GM12878 (cell line): ENCODE measurements at regions not wholly inside any gene's neighbourhood (a gene's known extent, or its start where the extent isn't known, plus 50 kb on each side); places are given as distances from the start of the nearest gene placed in this dataset.

Source experiments
- ATAC-seq: fragments of 200-7000 bp; cut with Tn5 transposase; 3 replicates; pipeline ENCODE4 v1.9.1; 2020; ENCODE audit warnings: mild to moderate bottlenecking, moderate library complexity
- BruUV-seq: library from RNA; stranded (reverse); fragments of 400-500 nt; replicated peaks from 2 replicates; lab custom pipeline; 2021; lab: Mats Ljungman, UMichigan
- CTCF ChIA-PET: fragments of 300-600 bp; sonication (Branson Sonifier 250); formaldehyde crosslinking; extraction: SDS; loops from one replicate; lab custom pipeline; 2021; ENCODE audit warnings: inconsistent platforms; lab: Yijun Ruan, JAX
- POLR2A ChIA-PET: fragments of 350-600 bp; formaldehyde crosslinking; extraction: SDS; loops from one replicate; lab custom pipeline; 2021; ENCODE audit warnings: inconsistent platforms; lab: Charles Lee
- RAD21 ChIA-PET: fragments of 300-600 bp; sonication (Branson Sonifier 250); formaldehyde crosslinking; loops from one replicate; lab custom pipeline; 2023; ENCODE audit warnings: antibody characterized with exemption; ENCODE audit not compliant: unreplicated experiment; lab: Charles Lee
- SMC1A ChIA-PET: fragments of 300-600 bp; sonication (Branson Sonifier 250); formaldehyde crosslinking; loops from one replicate; lab custom pipeline; 2023; ENCODE audit not compliant: unreplicated experiment, uncharacterized antibody; lab: Charles Lee
- DNase-seq: peaks from one replicate; pipeline ENCODE4 v3.0.0-alpha.2; 2011; ENCODE audit warnings: low read depth, low spot score
- FAIRE-seq: peaks from 3 replicates; lab custom pipeline; 2011; peaks lifted over from hg19 to GRCh38; lab: Jason Lieb, UNC
- H2AFZ ChIP-seq: 2 replicates; pipeline ENCODE4 v1.6.0; 2011; ENCODE audit warnings: low read depth, low read length, control low read depth; ENCODE audit not compliant: control insufficient read depth
- H3K27ac ChIP-seq: 2 replicates; pipeline ENCODE4 v1.5.1; 2011; ENCODE audit warnings: control low read depth; ENCODE audit not compliant: control insufficient read depth, insufficient read depth
- H3K27me3 ChIP-seq, 2 experiments: replicated peaks in 1 of 2; 2 replicates each; pipeline versions ENCODE4 v1.6.0 to v1.6.1; 2011; ENCODE audit warnings: low read length in 1 of 2; ENCODE audit not compliant: control insufficient read depth in 2 of 2, insufficient read depth in 2 of 2
- H3K36me3 ChIP-seq, 2 experiments: 2 replicates each; pipeline ENCODE4 v1.5.1; 2011; ENCODE audit warnings: low read length in 1 of 2; ENCODE audit not compliant: control insufficient read depth in 2 of 2, insufficient read depth in 2 of 2
- H3K4me1 ChIP-seq: 2 replicates; pipeline ENCODE4 v1.6.1; 2011; ENCODE audit warnings: mild to moderate bottlenecking, low read length, moderate library complexity, mixed read lengths; ENCODE audit not compliant: control insufficient read depth, insufficient read depth
- H3K4me2 ChIP-seq: 2 replicates; pipeline ENCODE4 v1.6.0; 2011; ENCODE audit warnings: control low read depth; ENCODE audit not compliant: control insufficient read depth, insufficient read depth
- H3K4me3 ChIP-seq: fragments of 200-600 bp; sonication (generic); 2 replicates; pipeline ENCODE4 v1.5.1; 2016
- H3K79me2 ChIP-seq: 2 replicates; pipeline ENCODE4 v1.6.0; 2011; ENCODE audit warnings: low read length; ENCODE audit not compliant: control insufficient read depth, insufficient read depth
- H3K9ac ChIP-seq: 2 replicates; pipeline ENCODE4 v1.8.0; 2011; ENCODE audit warnings: low read length, control low read depth, mixed read lengths; ENCODE audit not compliant: control insufficient read depth, insufficient read depth
- H3K9me3 ChIP-seq: replicated peaks from 3 replicates; pipeline ENCODE4 v1.5.1; 2011; ENCODE audit warnings: mild to moderate bottlenecking, low read length; ENCODE audit not compliant: control insufficient read depth, insufficient read depth
- H4K20me1 ChIP-seq: 2 replicates; pipeline ENCODE4 v1.6.0; 2011; ENCODE audit not compliant: control insufficient read depth, insufficient read depth
- DPF2 ChIP-seq: fragments of 450-650 bp; IDR thresholded peaks from 2 replicates; pipeline ENCODE4 v1.6.1; 2017; ENCODE audit warnings: mild to moderate bottlenecking
- IRF3 ChIP-seq: fragments of 450-650 bp; IDR thresholded peaks from 2 replicates; pipeline ENCODE4 v1.6.1; 2014; ENCODE audit warnings: mild to moderate bottlenecking
- RB1 ChIP-seq: fragments of 450-650 bp; formaldehyde crosslinking; IDR thresholded peaks from 2 replicates; pipeline ENCODE4 v1.6.1; 2017; ENCODE audit warnings: mild to moderate bottlenecking, borderline replicate concordance
- TCF7 ChIP-seq: IDR thresholded peaks from 2 replicates; pipeline ENCODE4 v1.6.1; 2014; ENCODE audit warnings: antibody characterized with exemption, borderline replicate concordance
- ZNF622 ChIP-seq: fragments of 450-650 bp; IDR thresholded peaks from 2 replicates; pipeline ENCODE4 v1.6.1; 2017; ENCODE audit warnings: mild to moderate bottlenecking, inconsistent platforms
- ZNF687 ChIP-seq: fragments of 450-650 bp; IDR thresholded peaks from 2 replicates; pipeline ENCODE4 v1.6.1; 2017; ENCODE audit warnings: mild to moderate bottlenecking, moderate library complexity
- WGBS: methylation state at CpG from one replicate; pipeline ENCODE4 v1.1.6; 2016; ENCODE audit warnings: low lambda C conversion rate; ENCODE audit not compliant: insufficient replicate concordance, insufficient coverage; ENCODE audit errors: missing lambda C conversion rate; 5-methylcytosine and 5-hydroxymethylcytosine counted together
- in situ Hi-C: fragments of 300-500 bp; cut with MboI; formaldehyde crosslinking; loops from 9 replicates; pipeline ENCODE4 v1.14.3; 2018; ENCODE audit warnings: mixed read lengths
- intact Hi-C: fragments of 100-400 bp; cut with micrococcal nuclease; formaldehyde crosslinking; loops from one replicate; pipeline ENCODE4 v1.14.2; 2022; ENCODE audit not compliant: unreplicated experiment

- H3K36me3 ChIP-seq = no peaks in the 10 kb centered on the region
- no peak overlapping the region for H3K9ac ChIP-seq
- no peak for ATAC-seq
- no peaks in the 10 kb centered on the region for H3K27me3 ChIP-seq
- no peaks in the 10 kb centered on the region for H3K79me2 ChIP-seq
- in situ Hi-C loops = no loop called here
- FAIRE-seq = no peak
- SMC1A ChIA-PET = no interaction called here
- no peak for TF ChIP-seq RB1
- no peak for TF ChIP-seq DPF2
- no peak for TF ChIP-seq TCF7
- no peak for TF ChIP-seq IRF3
- no peak for TF ChIP-seq ZNF687
- no peak for TF ChIP-seq ZNF622
- TF ChIP-seq, all 136 proteins: peak for 0
- DNase-seq = no peak
- POLR2A ChIA-PET = no interaction called here
- Histone ChIP-seq H3K4me1 (no peaks in the 10 kb centered on the region), H3K27ac (no peak overlapping the region), H4K20me1 (no peaks in the 10 kb centered on the region), H3K4me2 (no peak overlapping the region), H3K4me3 (no peak overlapping the region), H3K9me3 (no peaks in the 10 kb centered on the region), H2AFZ (no peak overlapping the region)
- no TSS peak for BruUV-seq
- CTCF ChIA-PET = no interaction called here
- 59% methylated on average over 10 of the region's 10 CpGs for WGBS
- intact Hi-C loops = no loop called here
- RAD21 ChIA-PET = no interaction called here
Measured at GRCh38 chr15:81983497-81983896, 62.3 kb downstream of the MEX3B start.
